ENCODE measurements at regions not wholly inside any gene's neighbourhood (a gene's known extent, or its start where the extent isn't known, plus 50 kb on each side); places are given as distances from the start of the nearest gene placed in this dataset.

DNA sequence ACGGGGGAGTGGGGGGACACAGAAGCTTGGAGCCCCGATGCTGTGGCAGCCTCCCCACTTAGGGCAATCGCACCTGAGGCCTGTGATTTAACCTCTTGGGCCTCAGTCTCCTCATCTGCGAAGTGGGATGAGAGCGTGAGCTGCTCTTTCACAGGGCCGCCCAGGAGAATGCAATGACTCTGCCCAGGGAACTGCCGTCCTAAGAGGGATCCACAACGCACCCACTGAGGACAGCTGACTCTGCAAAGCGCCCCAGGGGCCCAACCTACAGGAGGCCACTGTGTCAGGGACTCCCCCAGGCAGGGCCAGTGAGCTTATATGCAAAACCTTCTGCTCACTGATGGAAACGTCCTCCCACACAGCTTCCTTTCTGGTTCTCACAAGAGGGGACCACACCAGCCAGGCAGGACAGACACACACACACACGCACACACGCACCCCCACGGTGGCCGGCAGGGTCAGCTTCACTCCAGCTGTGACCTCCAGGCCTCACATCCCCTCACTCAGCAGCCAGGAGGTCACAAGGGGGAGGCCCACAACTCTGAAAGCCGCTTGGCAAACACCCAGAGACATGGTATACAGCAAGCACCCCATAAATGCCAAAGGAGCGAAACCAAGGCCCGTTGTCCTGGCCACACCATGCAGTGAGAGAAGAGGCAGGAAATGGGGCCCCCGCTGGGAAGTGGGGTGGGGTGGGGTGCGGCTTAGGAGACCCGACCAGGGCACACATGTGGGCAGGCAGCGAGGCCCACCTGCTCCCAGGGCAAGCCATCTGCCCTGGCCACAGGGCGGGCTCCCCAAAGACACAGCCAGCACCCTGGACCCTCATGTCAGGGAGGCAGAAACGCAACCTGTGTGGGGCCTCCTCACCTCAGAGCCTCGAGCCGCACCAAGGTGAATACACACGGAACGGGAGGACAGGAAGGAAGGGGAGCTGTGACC, 73.3 kb downstream of the NCOR2 start:
- no peak for TF ChIP-seq POLR2A (IDR thresholded peaks at IDR 0.05)
- TF ChIP-seq, protein P1, sequence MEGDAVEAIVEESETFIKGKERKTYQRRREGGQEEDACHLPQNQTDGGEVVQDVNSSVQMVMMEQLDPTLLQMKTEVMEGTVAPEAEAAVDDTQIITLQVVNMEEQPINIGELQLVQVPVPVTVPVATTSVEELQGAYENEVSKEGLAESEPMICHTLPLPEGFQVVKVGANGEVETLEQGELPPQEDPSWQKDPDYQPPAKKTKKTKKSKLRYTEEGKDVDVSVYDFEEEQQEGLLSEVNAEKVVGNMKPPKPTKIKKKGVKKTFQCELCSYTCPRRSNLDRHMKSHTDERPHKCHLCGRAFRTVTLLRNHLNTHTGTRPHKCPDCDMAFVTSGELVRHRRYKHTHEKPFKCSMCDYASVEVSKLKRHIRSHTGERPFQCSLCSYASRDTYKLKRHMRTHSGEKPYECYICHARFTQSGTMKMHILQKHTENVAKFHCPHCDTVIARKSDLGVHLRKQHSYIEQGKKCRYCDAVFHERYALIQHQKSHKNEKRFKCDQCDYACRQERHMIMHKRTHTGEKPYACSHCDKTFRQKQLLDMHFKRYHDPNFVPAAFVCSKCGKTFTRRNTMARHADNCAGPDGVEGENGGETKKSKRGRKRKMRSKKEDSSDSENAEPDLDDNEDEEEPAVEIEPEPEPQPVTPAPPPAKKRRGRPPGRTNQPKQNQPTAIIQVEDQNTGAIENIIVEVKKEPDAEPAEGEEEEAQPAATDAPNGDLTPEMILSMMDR (IDR thresholded peaks at IDR 0.05), result no peak
- peak overlapping the region in 1 of 3 donors; percentile 74 for H3K27ac ChIP-seq
- intact Hi-C loops (cut with DNase I), result no loop called here
- no peak overlapping the region for H3K4me3 ChIP-seq
- ATAC-seq (no peak), DNase-seq (no peak)
- no peaks in the 10 kb centered on the region for H3K9me3 ChIP-seq
- H3K4me1 ChIP-seq, result peaks cover 0 to 59% (median 19%) of the 10 kb centered on the region in 4 donors
- H3K27me3 ChIP-seq, result no peaks in the 10 kb centered on the region
- H3K36me3 ChIP-seq, result no peaks in the 10 kb centered on the region
- WGBS (ENCODE audit: insufficient coverage, low coverage, low lambda C conversion rate, missing lambda C conversion rate), result 61% methylated on average over 10 of the region's 27 CpGs

DNA sequence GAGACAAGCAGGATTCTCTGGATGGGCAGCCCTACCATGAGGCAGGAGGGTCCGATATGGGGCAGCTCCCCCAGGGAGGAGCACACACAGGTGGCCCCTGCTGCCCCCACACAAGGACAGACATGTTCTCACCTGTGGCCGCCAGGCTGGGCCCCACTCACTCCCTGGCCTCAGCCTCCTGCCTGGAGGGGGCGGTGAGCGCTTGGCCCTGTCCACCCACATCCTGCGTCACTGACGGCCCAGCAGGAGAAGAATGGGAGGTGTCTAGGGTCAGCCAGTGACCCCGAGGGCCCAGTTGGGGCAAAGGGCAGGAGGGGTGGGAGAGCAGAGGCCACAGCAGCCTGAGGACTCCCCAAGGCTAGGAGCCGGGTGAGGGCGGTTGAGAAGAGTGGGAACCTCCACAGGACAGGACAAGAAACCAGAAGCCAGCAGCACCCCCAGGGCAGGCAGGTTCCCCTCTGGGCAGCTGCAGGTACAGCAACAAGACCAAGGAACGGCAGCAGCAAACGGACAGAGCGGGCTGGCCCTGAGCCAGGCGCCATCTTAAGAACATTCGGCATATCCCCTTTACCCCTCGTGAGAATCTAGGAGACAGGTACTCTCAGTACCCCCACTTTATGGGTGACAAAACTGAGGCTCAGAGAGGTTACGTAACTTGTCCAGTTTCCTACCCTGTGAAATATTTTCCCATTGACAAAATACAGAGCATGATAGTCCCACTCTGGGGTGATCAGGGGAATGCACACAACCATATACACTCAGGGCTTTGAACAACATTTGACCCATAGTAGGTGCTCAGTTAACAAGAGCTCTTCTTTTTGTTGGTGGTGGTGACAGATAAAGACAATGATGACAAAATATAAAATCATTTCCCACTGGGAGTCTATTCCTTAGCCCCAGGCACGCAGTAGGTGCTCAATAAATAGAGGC, 74.3 kb downstream of the NCOR2 start:
- TF ChIP-seq, protein P1 (IDR thresholded peaks at IDR 0.05), result peak; percentile 31 to 43 (median 32)
- no peak for TF ChIP-seq POLR2A (IDR thresholded peaks at IDR 0.05)
- H3K4me1 ChIP-seq, result peaks cover 0 to 52% (median 16%) of the 10 kb centered on the region in 4 donors
- H3K36me3 ChIP-seq, result no peaks in the 10 kb centered on the region
- intact Hi-C loops (cut with DNase I), result no loop called here
- WGBS (ENCODE audit: insufficient coverage, low coverage, low lambda C conversion rate, missing lambda C conversion rate), result 47% methylated on average over 10 of the region's 17 CpGs
- peak overlapping the region in 2 of 3 donors; percentile 51 to 74 for H3K27ac ChIP-seq
- no peak overlapping the region for H3K4me3 ChIP-seq
- DNase-seq (peak; percentile 84 to 92 (median 89)), ATAC-seq (peak; percentile 69 to 75 (median 72))
- no peaks in the 10 kb centered on the region for H3K27me3 ChIP-seq
- H3K9me3 ChIP-seq, result no peaks in the 10 kb centered on the region

DNA sequence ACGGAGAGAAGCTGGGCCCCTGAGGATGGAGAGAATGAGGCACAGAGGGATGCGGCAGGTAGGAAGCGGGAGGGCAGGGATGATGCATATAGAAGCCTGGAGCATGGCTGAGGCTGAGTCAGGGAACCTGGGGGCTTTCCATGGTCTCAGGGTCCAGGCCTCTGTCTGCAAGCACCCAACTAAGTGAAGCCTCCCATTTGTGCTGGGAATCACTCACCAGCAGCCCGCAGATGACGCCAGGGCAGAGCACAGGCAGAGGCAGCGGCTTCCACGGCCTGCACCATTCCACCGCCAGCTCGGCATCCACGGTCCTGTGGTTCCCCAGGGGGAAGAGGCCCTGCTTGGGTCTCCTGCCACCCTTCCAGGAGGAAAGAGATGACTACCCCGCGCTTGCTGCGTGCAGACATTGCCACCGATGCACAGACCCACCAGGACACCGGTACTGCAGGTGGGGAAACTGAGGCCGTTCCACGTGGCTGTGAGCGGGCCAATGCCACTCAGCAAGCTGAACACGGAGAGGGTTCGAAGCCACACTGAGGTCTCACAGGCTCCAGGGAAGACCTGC, 75.5 kb downstream of the NCOR2 start:
- intact Hi-C loops (cut with DNase I), result no loop called here
- Histone ChIP-seq H3K36me3 (no peaks in the 10 kb centered on the region), H3K9me3 (no peaks in the 10 kb centered on the region), H3K4me3 (no peak overlapping the region), H3K27me3 (no peaks in the 10 kb centered on the region), H3K27ac (peak overlapping the region in 1 of 3 donors; percentile 74), H3K4me1 (peaks cover 0 to 40% (median 12%) of the 10 kb centered on the region in 4 donors)
- ATAC-seq (no peak), DNase-seq (no peak)
- WGBS (ENCODE audit: insufficient coverage, low coverage, low lambda C conversion rate, missing lambda C conversion rate), result 80% methylated on average over 3 of the region's 20 CpGs
- TF ChIP-seq, protein P1 (IDR thresholded peaks at IDR 0.05), result no peak
- no peak for TF ChIP-seq POLR2A (IDR thresholded peaks at IDR 0.05)

DNA sequence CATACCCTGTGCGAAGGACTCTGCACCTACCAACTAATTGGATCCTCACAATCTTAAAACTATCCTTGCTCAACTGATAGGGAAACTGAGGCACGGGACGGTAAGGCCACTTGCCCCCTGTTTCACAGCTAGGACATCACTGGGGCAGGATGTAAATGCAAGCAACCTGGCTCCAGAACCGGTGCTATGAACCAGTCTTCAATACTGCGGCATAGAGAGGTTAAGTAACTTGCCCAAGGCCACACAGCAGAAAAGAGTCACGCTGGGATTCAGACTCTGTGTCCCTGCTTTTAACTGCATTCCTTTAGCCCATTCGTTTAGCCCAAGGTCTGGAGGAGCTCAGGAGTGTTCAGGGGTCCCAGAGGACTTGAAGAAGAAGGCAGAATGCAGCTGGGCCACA, 76.1 kb downstream of the NCOR2 start:
- Histone ChIP-seq H3K27ac (peak overlapping the region in 2 of 3 donors; percentile 14 to 74), H3K4me3 (no peak overlapping the region), H3K36me3 (no peaks in the 10 kb centered on the region), H3K27me3 (no peaks in the 10 kb centered on the region), H3K9me3 (no peaks in the 10 kb centered on the region), H3K4me1 (peaks cover 0 to 40% (median 12%) of the 10 kb centered on the region in 4 donors)
- intact Hi-C loops (cut with DNase I), result no loop called here
- 42% methylated on average over 6 of the region's 7 CpGs for WGBS (ENCODE audit: insufficient coverage, low coverage, low lambda C conversion rate, missing lambda C conversion rate)
- TF ChIP-seq, protein P1 (IDR thresholded peaks at IDR 0.05), result no peak
- no peak for TF ChIP-seq POLR2A (IDR thresholded peaks at IDR 0.05)
- ATAC-seq (peak in 1 of 4 donors; percentile 0), DNase-seq (no peak)

Measured in right lobe of liver (tissue), 6 donors.